NCI-H345 treated with DMSO at 0.1 percent for 48 hours (cell line): ENCODE measurements at regions not wholly inside any gene's neighbourhood (a gene's known extent, or its start where the extent isn't known, plus 50 kb on each side); places are given as distances from the start of the nearest gene placed in this dataset.

ENCODE experiments used
- DNase-seq: peaks from one replicate; lab custom pipeline; 2025; ENCODE audit not compliant: unreplicated experiment; lab: John Stamatoyannopoulos, UW

GRCh38 chr12:104863296-104863948 is 94.7 kb downstream of the SLC41A2 start:
- no peak for DNase-seq

DNA sequence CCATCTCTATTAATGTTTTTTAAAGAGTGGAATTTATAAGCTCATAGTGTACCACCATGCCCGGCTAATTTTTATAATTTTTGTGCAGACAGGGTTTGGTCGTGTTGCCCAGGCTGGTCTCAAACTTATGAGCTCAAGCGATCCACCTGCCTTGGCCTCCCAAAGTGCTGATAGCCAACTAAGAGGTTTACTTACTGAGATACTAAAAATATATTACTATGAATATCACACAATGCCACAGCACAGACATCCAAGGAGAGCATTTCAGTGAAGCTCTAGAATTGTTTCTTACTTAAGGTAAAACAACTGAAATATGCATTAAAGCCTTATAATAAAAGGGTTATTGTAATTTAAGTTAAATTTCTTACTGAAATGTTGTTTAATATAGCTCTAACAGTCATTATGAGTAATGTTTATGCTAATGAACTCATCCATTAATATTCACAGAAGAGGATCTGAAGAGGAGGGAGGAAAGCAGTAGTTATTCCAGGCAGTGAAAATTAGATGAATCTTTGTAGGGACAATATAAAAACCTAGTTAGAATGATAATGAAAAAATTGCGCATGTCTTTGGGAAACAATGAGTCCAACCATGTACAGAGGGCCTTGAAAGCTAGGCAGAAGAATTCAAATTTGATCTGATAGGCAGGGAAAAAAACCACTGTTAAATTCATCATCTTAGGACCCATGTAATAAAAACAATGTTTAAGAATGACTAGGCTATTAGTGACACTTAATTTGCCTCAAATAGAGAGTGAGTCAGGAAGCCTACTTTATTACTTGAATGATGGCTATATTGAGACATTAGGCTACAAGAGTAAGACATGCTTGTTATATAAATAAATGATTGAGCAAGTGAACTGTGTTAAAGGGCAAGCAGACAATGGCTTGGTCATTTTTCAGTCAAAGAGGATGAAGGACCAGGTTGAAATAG is 99.2 kb downstream of the SLC41A2 start:
- DNase-seq = no peak

- DNase-seq = no peak
These were observed 101.6 kb downstream of the SLC41A2 start for GRCh38 chr12:104856531-104856930.

DNA sequence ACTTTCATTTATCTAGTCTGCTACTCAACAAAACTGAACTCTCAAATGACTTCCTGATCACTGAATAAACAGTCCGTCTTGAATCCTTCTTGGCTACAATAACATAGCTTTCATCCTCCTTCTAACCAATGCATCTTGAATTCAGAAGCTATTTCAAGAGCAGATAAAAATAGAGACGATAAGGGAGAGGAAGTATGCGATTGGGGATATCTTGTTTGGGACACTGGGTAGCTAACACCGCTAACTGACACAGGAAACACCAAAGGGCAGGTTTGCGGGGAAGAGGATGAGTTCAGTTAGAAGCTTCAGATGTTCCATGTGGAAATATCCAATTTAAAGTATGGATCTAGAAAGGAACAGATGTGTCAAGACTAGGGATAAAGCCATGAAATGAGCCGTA is 102.5 kb downstream of the SLC41A2 start:
- DNase-seq = no peak

DNA sequence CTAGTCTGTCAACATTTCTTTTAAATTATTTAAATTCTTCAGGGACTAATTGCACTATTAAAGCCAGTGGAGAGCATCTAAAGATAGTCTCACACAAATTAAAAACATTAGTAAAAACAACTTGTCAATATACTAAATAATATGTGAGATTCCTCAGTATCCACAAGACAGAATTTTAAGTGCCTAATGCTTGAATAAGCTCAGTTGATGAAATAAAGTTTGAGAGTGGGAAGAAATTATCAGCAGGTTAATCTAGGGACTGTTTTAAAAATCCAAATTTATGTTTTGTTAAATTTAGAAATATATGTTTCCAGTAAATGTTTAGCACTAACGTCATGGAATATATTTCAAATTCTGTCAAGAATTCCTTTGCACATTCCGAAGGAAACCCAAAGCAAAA is 105.2 kb downstream of the SLC41A2 start:
- DNase-seq = no peak

GRCh38 chr12:104852102-104852501 is 106.0 kb downstream of the SLC41A2 start:
- DNase-seq = no peak

- DNase-seq = no peak
These were observed 107.3 kb downstream of the SLC41A2 start for GRCh38 chr12:104850781-104851180.

- DNase-seq = no peak
These were observed 111.9 kb downstream of the SLC41A2 start for GRCh38 chr12:104846056-104846767.

GRCh38 chr12:104844123-104844522 is 114.0 kb downstream of the SLC41A2 start:
- no peak for DNase-seq

DNA sequence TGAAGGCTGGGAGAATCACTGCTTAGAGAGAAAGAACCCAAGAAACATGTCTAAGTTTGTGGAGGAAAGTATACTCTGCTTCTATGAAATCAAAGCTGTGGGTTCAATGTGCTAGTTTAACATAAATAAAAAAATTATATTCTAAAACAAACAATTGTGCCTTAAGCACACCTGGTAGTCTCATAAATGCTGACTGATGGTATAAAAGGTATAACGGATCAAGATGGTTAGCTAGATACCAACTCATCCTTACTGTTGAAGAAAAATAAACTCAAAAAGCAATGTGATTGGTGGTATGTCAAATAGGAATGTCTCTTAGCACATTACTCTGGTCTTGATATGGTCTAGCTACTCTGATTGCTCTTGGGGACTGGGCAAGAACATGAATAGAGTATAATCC is 117.8 kb downstream of the SLC41A2 start:
- DNase-seq = no peak

DNA sequence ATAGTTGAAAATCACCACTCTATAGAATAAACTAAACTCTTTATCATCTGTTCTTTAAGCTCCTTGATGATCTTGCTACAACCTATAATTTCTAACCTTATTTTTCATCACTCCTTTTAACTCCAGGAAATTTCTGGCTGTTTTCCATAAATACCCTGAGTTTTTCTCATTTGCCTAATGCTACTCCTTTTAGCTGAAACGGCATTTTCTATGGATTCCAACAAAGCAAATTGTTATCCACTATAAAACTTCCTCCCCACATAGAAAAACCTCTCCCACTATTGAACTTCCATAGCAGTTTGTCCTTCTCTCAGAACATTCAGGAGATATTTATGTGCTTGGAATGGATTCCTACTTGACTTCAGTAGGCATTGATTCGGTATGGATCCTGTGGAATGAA is 122.8 kb downstream of the SLC41A2 start:
- DNase-seq = no peak

DNA sequence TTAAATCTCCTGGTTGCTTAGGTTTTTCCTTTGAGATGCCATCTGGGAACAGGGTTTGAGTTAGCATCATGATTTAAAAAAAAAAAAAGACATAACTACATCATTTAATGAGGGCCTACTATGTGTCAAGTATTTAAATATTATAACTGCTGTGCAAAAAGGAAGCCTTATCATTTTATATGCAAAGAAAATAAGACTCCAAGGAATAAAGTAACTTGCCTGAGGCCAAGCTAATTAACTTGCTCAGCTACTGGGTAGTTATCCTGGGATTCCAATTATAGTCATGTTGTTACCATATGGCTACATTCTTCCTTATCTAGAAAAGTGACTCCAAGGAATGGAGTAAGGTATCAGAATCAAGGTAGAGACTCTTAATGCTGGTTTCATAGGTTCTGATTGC is 123.5 kb downstream of the SLC41A2 start:
- DNase-seq = no peak

DNA sequence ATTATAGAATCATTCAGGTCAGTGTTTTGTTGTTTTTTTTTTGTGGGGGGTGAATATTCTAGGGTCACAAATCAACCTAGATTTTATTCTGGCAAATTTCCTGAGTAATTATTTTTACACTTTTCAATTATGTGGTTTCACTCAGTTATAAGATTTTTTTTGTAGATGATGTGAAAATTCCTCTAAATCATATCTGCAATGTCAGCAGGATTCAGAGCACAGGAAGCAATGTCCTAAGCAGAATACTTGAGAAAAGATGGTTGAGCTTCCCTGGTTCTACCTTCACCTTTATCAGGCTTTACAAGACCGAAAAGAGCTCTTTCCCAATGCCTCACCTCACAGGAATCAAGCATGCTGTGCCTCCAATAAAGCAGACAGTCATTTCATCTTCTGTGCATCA is 124.3 kb downstream of the SLC41A2 start:
- no peak for DNase-seq

DNA sequence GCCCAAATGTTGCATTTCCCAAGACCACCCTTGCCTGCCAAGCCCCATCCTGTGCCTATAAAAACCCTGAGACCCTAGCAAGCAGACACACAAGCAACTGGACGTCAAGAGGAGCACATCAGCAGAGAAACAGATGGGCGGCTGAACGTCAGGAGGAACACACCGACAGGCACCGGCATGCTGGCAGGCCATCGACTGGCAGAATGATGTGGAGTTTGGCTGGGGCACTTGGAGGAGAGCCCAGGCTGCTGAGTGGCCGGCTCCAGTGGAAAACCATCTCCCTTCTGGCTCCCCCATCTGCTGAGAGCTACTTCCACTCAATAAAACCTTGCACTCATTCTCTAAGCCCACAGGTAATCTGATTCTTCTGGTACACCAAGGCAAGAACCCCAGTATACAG is 130.1 kb downstream of the SLC41A2 start:
- DNase-seq = no peak

DNA sequence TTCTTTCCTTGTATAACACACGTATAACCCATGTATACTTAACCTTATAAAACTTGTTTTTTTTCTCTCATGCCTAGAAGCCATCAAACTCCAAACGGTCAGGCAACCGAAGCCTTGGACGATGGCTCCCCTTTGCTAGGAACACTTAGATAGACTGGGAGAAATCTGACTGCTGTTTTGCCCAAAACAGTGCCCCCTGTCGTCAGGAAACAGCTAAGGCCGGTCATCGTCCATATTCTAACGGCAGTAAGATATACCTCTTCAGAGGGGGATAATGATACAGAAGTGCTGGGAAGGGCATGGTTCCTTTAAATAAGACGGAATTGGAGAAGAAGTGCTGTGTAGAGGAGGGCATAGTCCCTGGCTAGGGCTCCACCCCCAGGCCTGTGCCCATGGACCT is 130.5 kb downstream of the SLC41A2 start:
- no peak for DNase-seq

GRCh38 chr12:104825408-104825807 is 132.7 kb downstream of the SLC41A2 start:
- no peak for DNase-seq

DNA sequence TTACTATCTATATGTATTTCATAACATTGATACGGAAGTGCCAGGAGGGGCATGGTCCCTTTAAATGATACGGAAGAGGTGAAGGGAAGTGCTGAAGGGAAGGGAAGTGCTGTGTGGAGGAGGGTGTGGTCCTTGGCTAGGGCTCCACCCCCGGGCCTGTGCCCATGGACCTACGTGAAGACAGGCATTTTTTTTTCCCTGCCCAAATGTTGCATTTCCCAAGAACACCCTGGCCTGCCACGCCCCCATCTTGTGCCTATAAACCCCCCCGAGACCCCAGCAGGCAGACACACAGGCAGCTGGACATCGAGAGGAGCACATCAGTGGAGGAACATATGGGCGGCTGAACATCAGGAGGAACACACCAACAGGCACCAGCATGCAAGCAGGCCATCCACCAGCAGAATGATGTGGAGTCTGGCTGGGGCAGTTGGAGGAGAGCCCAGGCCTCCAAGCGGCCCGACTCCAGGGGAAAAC is 134.1 kb downstream of the SLC41A2 start:
- DNase-seq = no peak

- DNase-seq = no peak
These were observed 135.1 kb downstream of the SLC41A2 start for GRCh38 chr12:104822941-104823340.

- DNase-seq = no peak
These were observed 141.1 kb downstream of the SLC41A2 start for GRCh38 chr12:104816845-104817503.

DNA sequence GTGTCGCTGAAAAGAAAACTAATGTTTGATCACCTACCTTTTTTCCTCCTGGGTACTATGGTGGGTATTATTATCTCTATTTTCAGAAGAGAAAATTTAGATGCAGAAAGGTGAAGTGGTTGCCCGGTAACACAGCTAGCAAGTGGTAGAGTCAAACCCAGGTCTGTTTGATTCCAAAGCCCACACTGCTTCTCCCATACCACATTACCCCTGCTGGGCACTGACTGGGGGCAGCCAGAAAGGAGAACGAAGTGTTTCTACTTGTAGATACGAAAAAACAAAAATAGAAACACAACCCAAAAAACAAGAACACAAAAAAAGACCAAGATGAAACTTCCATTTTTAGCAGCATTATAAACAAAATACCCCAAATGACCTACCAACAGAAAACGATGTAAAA is 142.2 kb downstream of the SLC41A2 start:
- no peak for DNase-seq

DNA sequence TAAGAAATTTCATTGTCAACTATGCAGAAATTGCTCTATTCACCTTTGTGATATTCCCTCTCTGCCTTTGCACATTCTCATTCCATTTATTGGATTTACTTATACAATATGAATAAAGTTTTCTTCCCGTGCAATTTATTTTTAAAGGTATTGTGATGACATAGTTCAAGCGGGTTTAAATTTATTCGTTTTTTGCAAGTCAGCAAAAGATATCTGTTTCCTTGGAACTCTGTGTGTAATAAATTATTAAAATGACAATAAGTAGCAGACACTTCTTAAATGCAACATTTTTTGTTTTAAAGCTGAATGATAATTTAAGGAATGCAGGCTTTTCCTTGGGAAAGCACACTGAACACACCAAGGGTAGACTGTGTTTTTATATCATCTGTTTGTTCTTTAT is 143.1 kb downstream of the SLC41A2 start:
- DNase-seq = no peak
